OCI-LY3 (cell line): ENCODE measurements at regions not wholly inside any gene's neighbourhood (a gene's known extent, or its start where the extent isn't known, plus 50 kb on each side); places are given as distances from the start of the nearest gene placed in this dataset.

Experiments used
- H2AFZ ChIP-seq: fragments of 200-600, 300-600 bp; shearing (Covaris generic); 2 replicates; pipeline ENCODE4 v1.6.0; 2014; ENCODE audit warnings: antibody characterized with exemption, low read depth, low read length
- H3K27ac ChIP-seq: fragments of 200-600, 300-600 bp; sonication (generic); 2 replicates; pipeline ENCODE4 v1.5.1; 2014; ENCODE audit warnings: mild to moderate bottlenecking, low read length, moderate library complexity, mixed read lengths
- H3K27me3 ChIP-seq: fragments of 200-600, 300-600 bp; sonication (generic); 2 replicates; pipeline ENCODE4 v1.6.1; 2014; ENCODE audit warnings: low read depth, low read length, mixed read lengths
- H3K36me3 ChIP-seq: fragments of 200-600, 300-600 bp; sonication (generic); replicated peaks from 2 replicates; pipeline ENCODE3; 2014; ENCODE audit warnings: low read depth, low read length, mixed read lengths
- H3K4me1 ChIP-seq: fragments of 300-600, 200-600 bp; sonication (generic); 2 replicates; pipeline ENCODE4 v1.6.1; 2014; ENCODE audit warnings: low read length, mixed read lengths
- H3K4me2 ChIP-seq: fragments of 200-600, 300-600 bp; sonication (generic); 2 replicates; pipeline ENCODE4 v1.6.1; 2014; ENCODE audit warnings: low read length, mixed read lengths
- H3K4me3 ChIP-seq: fragments of 300-600, 200-600 bp; sonication (generic); 2 replicates; pipeline ENCODE4 v1.5.1; 2014; ENCODE audit warnings: antibody characterized with exemption, mild to moderate bottlenecking, low read length, moderate library complexity
- H3K79me2 ChIP-seq: fragments of 300-600, 200-600 bp; shearing (Covaris generic); 2 replicates; pipeline ENCODE4 v1.6.1; 2014; ENCODE audit warnings: mild to moderate bottlenecking, low read length, mixed read lengths
- H3K9ac ChIP-seq: fragments of 300-600, 200-600 bp; shearing (Covaris generic); 2 replicates; pipeline ENCODE4 v1.6.0; 2014; ENCODE audit warnings: mild to moderate bottlenecking, low read length, moderate library complexity
- H3K9me3 ChIP-seq: fragments of 200-600, 300-600 bp; shearing (Covaris generic); 2 replicates; pipeline ENCODE4 v1.6.1; 2014; ENCODE audit warnings: low read length, mixed read lengths; ENCODE audit not compliant: insufficient read depth
- H4K20me1 ChIP-seq: fragments of 200-600, 300-600 bp; sonication (generic); 2 replicates; pipeline ENCODE4 v1.6.1; 2016; ENCODE audit warnings: low read length, mixed read lengths; ENCODE audit not compliant: insufficient read depth
- CTCF ChIP-seq: fragments of 200-600, 300-600 bp; sonication (generic); IDR thresholded peaks from 2 replicates; pipeline ENCODE4 v1.5.1; 2014; ENCODE audit warnings: antibody characterized with exemption, low read length, low read depth
- EZH2phosphoT487 ChIP-seq: fragments of 200-600 bp; shearing (Covaris generic); IDR thresholded peaks from 2 replicates; pipeline ENCODE4 v1.6.1; 2018; ENCODE audit warnings: antibody characterized with exemption, mixed run types, low read depth

GRCh38 chr4:108292229-108292628, 123.5 kb upstream of the LEF1 start:
- Histone ChIP-seq H3K36me3 (no peaks in the 10 kb centered on the region), H3K79me2 (no peaks in the 10 kb centered on the region), H4K20me1 (no peaks in the 10 kb centered on the region), H2AFZ (no peak overlapping the region), H3K27ac (no peak overlapping the region), H3K4me3 (no peak overlapping the region), H3K9ac (no peak overlapping the region), H3K27me3 (no peaks in the 10 kb centered on the region), H3K4me2 (no peak overlapping the region), H3K4me1 (no peaks in the 10 kb centered on the region), H3K9me3 (no peaks in the 10 kb centered on the region)
- no peak for TF ChIP-seq CTCF
- no peak for TF ChIP-seq EZH2phosphoT487

DNA sequence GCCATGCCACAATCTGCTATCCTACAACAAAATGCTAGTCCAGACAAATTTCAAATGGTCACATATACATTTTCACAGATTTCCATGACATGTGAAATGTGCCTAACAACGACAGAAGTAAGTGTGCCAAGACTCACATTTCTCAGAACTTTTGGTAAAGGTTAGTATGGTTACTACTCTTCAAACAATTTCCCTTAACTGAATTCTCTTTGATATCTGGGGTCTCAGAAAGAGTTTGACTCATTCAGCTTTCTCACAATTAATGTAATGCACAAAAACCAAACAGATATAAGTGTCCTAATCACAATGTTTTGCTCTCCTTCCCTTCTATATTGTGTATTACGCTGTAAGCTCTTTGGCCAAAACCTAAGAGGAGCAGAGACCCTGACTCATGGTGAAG, 122.4 kb upstream of the LEF1 start:
- H3K4me3 ChIP-seq: no peak overlapping the region
- H3K36me3 ChIP-seq: no peaks in the 10 kb centered on the region
- TF ChIP-seq CTCF (no peak), EZH2phosphoT487 (no peak)

GRCh38 chr4:108287834-108288413, 119.2 kb upstream of the LEF1 start:
- H3K27me3 ChIP-seq: no peaks in the 10 kb centered on the region
- H2AFZ ChIP-seq: no peak overlapping the region
- H3K36me3 ChIP-seq: no peaks in the 10 kb centered on the region
- H3K79me2 ChIP-seq: no peaks in the 10 kb centered on the region
- H3K4me2 ChIP-seq: no peak overlapping the region
- no peaks in the 10 kb centered on the region for H3K4me1 ChIP-seq
- H3K9ac ChIP-seq: no peak overlapping the region
- no peaks in the 10 kb centered on the region for H3K9me3 ChIP-seq
- H3K4me3 ChIP-seq: no peak overlapping the region
- H3K27ac ChIP-seq: no peak overlapping the region
- TF ChIP-seq CTCF (no peak), EZH2phosphoT487 (no peak)
- no peaks in the 10 kb centered on the region for H4K20me1 ChIP-seq

More for the DNA sequence above, 122.4 kb upstream of the LEF1 start:
- Histone ChIP-seq H2AFZ (no peak overlapping the region), H4K20me1 (no peaks in the 10 kb centered on the region), H3K4me1 (no peaks in the 10 kb centered on the region), H3K27ac (no peak overlapping the region), H3K9ac (no peak overlapping the region), H3K27me3 (no peaks in the 10 kb centered on the region), H3K4me2 (no peak overlapping the region), H3K9me3 (no peaks in the 10 kb centered on the region), H3K79me2 (no peaks in the 10 kb centered on the region)

DNA sequence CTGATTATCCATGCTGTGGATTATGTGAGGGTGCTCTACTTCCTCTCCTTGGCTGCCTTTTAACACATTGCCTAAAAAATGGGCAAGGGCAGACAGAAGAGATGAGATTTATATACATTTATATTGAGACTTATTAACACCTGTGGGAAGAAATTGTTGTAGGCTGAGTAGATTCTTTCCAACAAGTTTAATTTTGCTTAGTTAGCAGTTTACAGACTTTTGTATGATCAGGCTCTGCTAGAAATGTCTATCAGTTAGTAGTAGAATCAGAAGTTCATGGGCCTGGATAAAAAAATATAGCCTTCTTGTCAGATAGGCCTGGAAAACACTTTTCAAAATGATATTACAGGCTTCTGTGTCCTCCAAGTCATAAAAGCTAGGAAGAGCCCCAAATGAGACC, 111.3 kb upstream of the LEF1 start:
- TF ChIP-seq EZH2phosphoT487 (no peak), CTCF (no peak)
- Histone ChIP-seq H3K79me2 (no peaks in the 10 kb centered on the region), H3K9ac (no peak overlapping the region), H4K20me1 (no peaks in the 10 kb centered on the region), H3K27ac (no peak overlapping the region), H3K4me3 (no peak overlapping the region), H3K4me1 (no peaks in the 10 kb centered on the region), H3K27me3 (no peaks in the 10 kb centered on the region), H3K36me3 (no peaks in the 10 kb centered on the region), H3K4me2 (no peak overlapping the region), H3K9me3 (no peaks in the 10 kb centered on the region), H2AFZ (no peak overlapping the region)
